HG03378 (cell line): ENCODE measurements at regions not wholly inside any gene's neighbourhood (a gene's known extent, or its start where the extent isn't known, plus 50 kb on each side); places are given as distances from the start of the nearest gene placed in this dataset.

Experiments used
- ATAC-seq: cut with Tn5 transposase; IDR thresholded peaks from one replicate; pipeline ENCODE4 v1.9.1; 2021; ENCODE audit warnings: mild to moderate bottlenecking, moderate library complexity; ENCODE audit not compliant: unreplicated experiment

DNA sequence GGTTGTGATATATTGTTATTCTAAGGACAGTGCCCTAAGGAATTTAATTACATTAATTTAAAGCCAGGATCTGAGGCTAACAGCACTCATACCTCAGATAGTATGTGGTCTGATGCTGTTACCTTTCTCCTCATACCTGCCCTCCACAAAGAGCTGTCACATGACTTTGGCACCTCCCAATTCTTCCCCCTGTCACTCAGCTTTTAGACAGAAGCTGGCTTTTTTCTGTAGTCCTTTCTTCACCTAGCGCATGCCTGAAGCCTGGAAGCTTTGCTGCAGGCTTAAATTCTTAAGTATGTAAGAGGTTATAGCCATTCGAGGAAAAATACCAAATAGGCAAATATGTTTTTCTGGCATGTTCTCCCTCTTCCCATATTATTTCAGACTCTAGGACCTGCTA, 61.0 kb upstream of the ADAMTS19 start:
- ATAC-seq = no peak

DNA sequence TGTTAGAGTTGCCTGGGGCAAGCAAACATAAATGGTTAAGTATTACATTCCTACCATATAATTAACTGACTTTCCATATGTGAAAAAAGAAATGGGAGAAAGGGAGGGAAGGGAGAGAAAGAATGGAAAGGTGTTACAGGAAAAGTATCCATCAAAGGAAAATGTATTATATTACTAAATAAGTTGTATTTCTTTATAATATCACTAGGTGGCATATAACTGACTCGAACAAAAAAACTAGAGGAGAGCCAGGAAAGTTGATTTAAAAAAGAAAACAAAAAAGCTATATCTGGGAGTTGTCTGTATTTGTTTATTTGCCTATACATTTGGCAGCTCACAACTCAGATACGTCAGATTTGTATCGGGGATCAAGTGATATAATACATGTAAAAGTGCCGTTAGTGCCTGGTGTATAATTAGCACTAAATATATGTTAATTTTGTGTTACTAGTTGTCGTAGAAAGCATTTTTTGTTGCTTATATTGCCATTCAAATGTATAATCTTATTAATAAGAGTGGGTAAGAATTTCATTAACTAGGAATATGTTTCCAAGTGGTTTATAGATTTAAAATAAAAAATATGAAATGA, 59.6 kb upstream of the ADAMTS19 start:
- no peak for ATAC-seq

DNA sequence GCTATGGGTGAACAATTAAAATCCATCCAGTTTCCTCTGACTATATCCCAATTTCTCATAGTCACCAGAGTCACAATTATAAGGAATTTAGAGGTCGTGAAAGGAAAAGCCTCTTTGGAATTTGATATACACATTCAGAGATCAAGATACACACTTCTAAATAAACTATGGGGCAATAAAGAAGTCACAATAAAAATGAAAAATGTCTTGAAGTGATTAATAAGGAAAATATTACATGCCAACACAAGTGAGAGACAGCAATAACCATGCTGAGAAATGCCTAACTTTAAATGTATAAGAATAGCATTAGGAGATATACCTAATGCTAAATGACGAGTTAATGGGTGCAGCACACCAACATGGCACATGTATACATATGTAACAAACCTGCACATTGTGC, 54.9 kb upstream of the ADAMTS19 start:
- no peak for ATAC-seq

DNA sequence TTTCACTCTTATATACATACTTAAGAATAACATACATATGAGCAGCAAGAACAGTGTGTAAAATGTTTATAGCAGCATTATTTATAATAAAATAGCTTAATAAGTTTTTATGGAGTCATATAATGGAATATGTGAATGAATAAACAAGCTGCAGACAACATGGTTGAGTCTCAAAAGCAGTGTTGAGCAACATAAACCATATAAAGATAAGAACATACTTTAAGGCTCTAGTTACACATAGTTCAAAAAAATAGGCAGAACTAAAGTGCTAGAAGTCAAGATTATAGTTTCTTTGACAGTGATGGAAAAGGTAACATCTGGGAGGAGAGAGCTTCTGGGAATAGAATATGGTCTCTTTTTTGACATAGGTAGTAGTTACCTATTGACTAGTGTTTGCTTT, 53.7 kb upstream of the ADAMTS19 start:
- ATAC-seq = no peak
